H1 (cell line): ENCODE measurements at regions not wholly inside any gene's neighbourhood (a gene's known extent, or its start where the extent isn't known, plus 50 kb on each side); places are given as distances from the start of the nearest gene placed in this dataset.

Experiments used
- CHD7 ChIP-seq: fragments of 300-600 bp; sonication (generic); IDR thresholded peaks from 2 replicates; pipeline ENCODE4 v1.7.1; 2012; ENCODE audit warnings: low read length, moderate library complexity, mild to moderate bottlenecking, inconsistent platforms; ENCODE audit not compliant: insufficient replicate concordance
- CREB1 ChIP-seq: IDR thresholded peaks from 2 replicates; pipeline ENCODE4 v1.6.1; 2012; ENCODE audit warnings: inconsistent platforms
- EP300 ChIP-seq, 2 experiments: IDR thresholded peaks; 1 replicate in 1 of 2; 2 replicates in 1 of 2; pipeline ENCODE4 v1.6.1; 2011 to 2012; ENCODE audit warnings: low read depth in 2 of 2, low read length in 2 of 2, mild to moderate bottlenecking in 2 of 2, borderline replicate concordance in 1 of 2, inconsistent platforms in 1 of 2, moderate library complexity in 1 of 2
- JUN ChIP-seq: IDR thresholded peaks from 2 replicates; pipeline ENCODE4 v1.6.1; 2011; ENCODE audit warnings: low read depth, mild to moderate bottlenecking, improper control_type of control experiment, low read length
- NANOG ChIP-seq: IDR thresholded peaks from 2 replicates; pipeline ENCODE4 v1.6.1; 2011; ENCODE audit warnings: low read length, low read depth, mild to moderate bottlenecking, inconsistent platforms; ENCODE audit not compliant: insufficient read depth, poor library complexity, severe bottlenecking
- NRF1 ChIP-seq: IDR thresholded peaks from 2 replicates; pipeline ENCODE4 v1.6.1; 2011; ENCODE audit warnings: mild to moderate bottlenecking, low read depth, low read length, improper control_type of control experiment
- PHF8 ChIP-seq: fragments of 200-600 bp; sonication (generic); conservative IDR thresholded peaks from 2 replicates; pipeline ENCODE4 v1.7.1; 2012; ENCODE audit warnings: low read depth, mild to moderate bottlenecking, inconsistent platforms, low read length, moderate library complexity
- SIN3A ChIP-seq, 2 experiments: IDR thresholded peaks in 1 of 2; conservative IDR thresholded peaks in 1 of 2; 2 replicates each; pipeline ENCODE4 v1.6.1; 2011 to 2012; ENCODE audit warnings: low read length in 2 of 2, improper control_type of control experiment in 1 of 2, low read depth in 1 of 2, mild to moderate bottlenecking in 1 of 2
- SP2 ChIP-seq: IDR thresholded peaks from 2 replicates; pipeline ENCODE4 v1.6.1; 2012; ENCODE audit warnings: mild to moderate bottlenecking, low read length, inconsistent platforms
- SUZ12 ChIP-seq: fragments of 200-600 bp; sonication (generic); IDR thresholded peaks from 2 replicates; pipeline ENCODE4 v1.6.1; 2012; ENCODE audit warnings: mild to moderate bottlenecking, inconsistent platforms, low read length, moderate library complexity, mixed read lengths
- TBP ChIP-seq: IDR thresholded peaks from 2 replicates; pipeline ENCODE4 v1.6.1; 2011; ENCODE audit warnings: low read depth, low read length, improper control_type of control experiment
- TEAD4 ChIP-seq: IDR thresholded peaks from 2 replicates; pipeline ENCODE4 v1.6.1; 2012; ENCODE audit warnings: low read depth, low read length, inconsistent platforms, mixed read lengths

GRCh38 chr1:14494911-14495310, 103.6 kb upstream of the KAZN start (continued):
- TF ChIP-seq CHD7 = no peak
- no peak for TF ChIP-seq CREB1
- no peak for TF ChIP-seq SIN3A (conservative IDR thresholded peaks at IDR 0.05 in 1 of 2, IDR thresholded peaks at IDR 0.05 in 1 of 2; ENCODE audit: low read depth in 1 of 2, low read length in 2 of 2)
- TF ChIP-seq NANOG = no peak
- no peak for TF ChIP-seq TBP
- no peak for TF ChIP-seq PHF8
- no peak for TF ChIP-seq SP2
- TF ChIP-seq NRF1 = no peak
- no peak for TF ChIP-seq TEAD4
- TF ChIP-seq JUN = no peak
- TF ChIP-seq SUZ12 = no peak
- no peak for TF ChIP-seq EP300 (IDR thresholded peaks at IDR 0.05; ENCODE audit: borderline replicate concordance in 1 of 2, low read depth in 2 of 2, low read length in 2 of 2)
